H9 (cell line): ENCODE measurements at regions not wholly inside any gene's neighbourhood (a gene's known extent, or its start where the extent isn't known, plus 50 kb on each side); places are given as distances from the start of the nearest gene placed in this dataset.

ENCODE experiments used
- DNase-seq: peaks from one replicate; pipeline ENCODE4 v3.0.0-alpha.2; 2017
- H2AFZ ChIP-seq: one replicate; pipeline ENCODE4 v1.6.1; 2013; ENCODE audit warnings: mild to moderate bottlenecking, low read length, control low read depth, moderate library complexity
- H2AK5ac ChIP-seq: 2 replicates; pipeline ENCODE4 v1.6.1; 2013; ENCODE audit warnings: low read length, control low read depth, mixed read lengths; ENCODE audit not compliant: insufficient read length
- H2BK120ac ChIP-seq: one replicate; pipeline ENCODE4 v1.6.1; 2013; ENCODE audit warnings: low read depth, mild to moderate bottlenecking, low read length, control low read depth, inconsistent platforms; ENCODE audit not compliant: poor library complexity, severe bottlenecking
- H2BK12ac ChIP-seq: 2 replicates; pipeline ENCODE4 v1.6.1; 2013; ENCODE audit warnings: low read length, control low read depth, mixed read lengths, low read depth; ENCODE audit not compliant: insufficient read length
- H2BK15ac ChIP-seq: 2 replicates; pipeline ENCODE4 v1.6.1; 2013; ENCODE audit warnings: low read depth, low read length, control low read depth
- H2BK20ac ChIP-seq: one replicate; pipeline ENCODE4 v1.6.1; 2013; ENCODE audit warnings: low read depth, mild to moderate bottlenecking, low read length, control low read depth, inconsistent platforms; ENCODE audit not compliant: poor library complexity, severe bottlenecking
- H2BK5ac ChIP-seq: 2 replicates; pipeline ENCODE4 v1.6.1; 2013; ENCODE audit warnings: low read length, control low read depth, mixed read lengths; ENCODE audit not compliant: insufficient read length
- H3K14ac ChIP-seq: 2 replicates; pipeline ENCODE4 v1.6.1; 2013; ENCODE audit warnings: low read length, control low read depth; ENCODE audit not compliant: insufficient read depth
- H3K18ac ChIP-seq: 2 replicates; pipeline ENCODE4 v1.6.1; 2013; ENCODE audit warnings: low read depth, mild to moderate bottlenecking, mixed read lengths, low read length, control low read depth; ENCODE audit not compliant: insufficient read length
- H3K23ac ChIP-seq: 2 replicates; pipeline ENCODE4 v1.6.1; 2013; ENCODE audit warnings: low read length, control low read depth, mixed read lengths, low read depth; ENCODE audit not compliant: insufficient read length
- H3K23me2 ChIP-seq: 2 replicates; pipeline ENCODE4 v1.6.1; 2013; ENCODE audit warnings: low read depth, mild to moderate bottlenecking, mixed read lengths, low read length, control low read depth; ENCODE audit not compliant: insufficient read length, poor library complexity, severe bottlenecking
- H3K27ac ChIP-seq: 2 replicates; pipeline ENCODE4 v1.5.1; 2013; ENCODE audit warnings: low read length, control low read depth, mixed read lengths, low read depth; ENCODE audit not compliant: insufficient read length
- H3K27me3 ChIP-seq: 2 replicates; pipeline ENCODE4 v1.6.1; 2013; ENCODE audit warnings: low read length, control low read depth, inconsistent platforms; ENCODE audit not compliant: insufficient read depth
- H3K4ac ChIP-seq: 2 replicates; pipeline ENCODE4 v1.6.1; 2013; ENCODE audit warnings: low read depth, mild to moderate bottlenecking, control low read depth, inconsistent platforms, low read length, moderate library complexity
- H3K4me1 ChIP-seq: 2 replicates; pipeline ENCODE4 v1.6.1; 2013; ENCODE audit warnings: low read length, control low read depth, inconsistent platforms; ENCODE audit not compliant: insufficient read depth
- H3K4me2 ChIP-seq: 2 replicates; pipeline ENCODE4 v1.6.1; 2013; ENCODE audit warnings: low read length, control low read depth, mixed read lengths; ENCODE audit not compliant: insufficient read length, insufficient read depth
- H3K56ac ChIP-seq: 2 replicates; pipeline ENCODE4 v1.6.1; 2013; ENCODE audit warnings: low read depth, mild to moderate bottlenecking, mixed read lengths, low read length, control low read depth; ENCODE audit not compliant: insufficient read length
- H3K79me1 ChIP-seq: 2 replicates; pipeline ENCODE4 v1.6.1; 2013; ENCODE audit warnings: low read depth, mild to moderate bottlenecking, moderate library complexity, low read length, control low read depth, inconsistent platforms; ENCODE audit not compliant: insufficient read depth, poor library complexity, severe bottlenecking
- H3K79me2 ChIP-seq: 2 replicates; pipeline ENCODE4 v1.6.1; 2013; ENCODE audit warnings: low read length, control low read depth, inconsistent platforms; ENCODE audit not compliant: insufficient read depth
- H3K9ac ChIP-seq: 2 replicates; pipeline ENCODE4 v1.6.1; 2013; ENCODE audit warnings: low read length, control low read depth, mixed read lengths; ENCODE audit not compliant: insufficient read length; ENCODE audit errors: extremely low read depth
- H3K9me3 ChIP-seq: one replicate; pipeline ENCODE4 v1.6.1; 2013; ENCODE audit warnings: low read depth, low read length, inconsistent platforms; ENCODE audit not compliant: control insufficient read depth
- H3T11ph ChIP-seq: one replicate; pipeline ENCODE4 v1.6.1; 2013; ENCODE audit warnings: mild to moderate bottlenecking, low read length, control low read depth, inconsistent platforms
- H4K20me1 ChIP-seq: one replicate; pipeline ENCODE4 v1.6.1; 2013; ENCODE audit not compliant: control insufficient read depth, insufficient read length, insufficient read depth
- H4K5ac ChIP-seq: 2 replicates; pipeline ENCODE4 v1.6.1; 2013; ENCODE audit warnings: low read depth, mild to moderate bottlenecking, mixed read lengths, low read length, control low read depth; ENCODE audit not compliant: insufficient read length
- H4K8ac ChIP-seq: replicated peaks from 2 replicates; pipeline ENCODE4 v1.6.1; 2013; ENCODE audit warnings: low read length, control low read depth, mixed read lengths, low read depth; ENCODE audit not compliant: insufficient read length
- H4K91ac ChIP-seq: 2 replicates; pipeline ENCODE4 v1.6.1; 2013; ENCODE audit warnings: low read depth, mild to moderate bottlenecking, moderate library complexity, mixed read lengths, low read length, control low read depth; ENCODE audit not compliant: insufficient read length
- H3K27ac Mint-ChIP-seq, 3 experiments: 2 replicates in 2 of 3; 3 replicates in 1 of 3; pipeline ENCODE4 v1.8.0; 2020 to 2021; ENCODE audit warnings: mixed read lengths in 3 of 3, mild to moderate bottlenecking in 1 of 3, moderate library complexity in 1 of 3
- H3K27me3 Mint-ChIP-seq: 2 replicates; pipeline ENCODE4 v1.8.0; 2021; ENCODE audit warnings: low read depth, mild to moderate bottlenecking, moderate library complexity, mixed read lengths
- H3K36me3 Mint-ChIP-seq, 3 experiments: 2 replicates in 2 of 3; 3 replicates in 1 of 3; pipeline ENCODE4 v1.8.0; 2020 to 2021; ENCODE audit warnings: low read depth in 3 of 3, mixed read lengths in 3 of 3; ENCODE audit not compliant: insufficient read depth in 1 of 3
- H3K4me1 Mint-ChIP-seq, 2 experiments: 2 replicates each; pipeline ENCODE4 v1.8.0; 2020; ENCODE audit warnings: mixed read lengths in 2 of 2
- H3K4me3 Mint-ChIP-seq, 2 experiments: 2 replicates in 1 of 2; 3 replicates in 1 of 2; pipeline ENCODE4 v1.8.0; 2020 to 2021; ENCODE audit warnings: mild to moderate bottlenecking in 2 of 2, mixed read lengths in 2 of 2, moderate library complexity in 1 of 2
- H3K9me3 Mint-ChIP-seq, 2 experiments: 2 replicates in 1 of 2; 3 replicates in 1 of 2; pipeline ENCODE4 v1.8.0; 2020; ENCODE audit warnings: mild to moderate bottlenecking in 2 of 2, mixed read lengths in 2 of 2, moderate library complexity in 1 of 2
- TF ChIP-seq, protein P1 (sequence below): fragments of 200-600 bp; sonication (generic); conservative IDR thresholded peaks from 3 replicates; pipeline ENCODE4 v1.8.0; 2021; ENCODE audit warnings: antibody characterized with exemption, mild to moderate bottlenecking

DNA sequence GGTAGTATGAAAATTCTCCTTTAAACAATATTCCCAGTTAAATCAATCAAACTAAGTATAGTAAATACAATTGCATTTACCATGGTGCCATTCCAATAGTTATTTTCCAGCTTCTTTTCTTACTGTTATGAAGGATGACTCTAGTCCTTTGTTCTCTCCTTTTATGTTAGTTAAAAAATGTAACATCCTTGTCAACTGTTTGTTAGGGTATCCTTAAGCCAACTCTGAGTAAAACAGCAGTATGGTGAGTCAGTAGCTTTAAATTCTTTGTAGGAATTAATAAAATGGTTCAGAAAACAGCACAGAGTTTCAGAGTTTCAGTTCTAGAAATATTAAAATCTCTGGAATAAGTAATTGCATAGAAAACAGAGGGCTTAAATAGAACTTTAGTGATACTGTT, 384.4 kb downstream of the MTRR start:
- Histone ChIP-seq H4K5ac (no peak overlapping the region), H2BK120ac (no peak overlapping the region), H3K27ac (no peak overlapping the region), H2AK5ac (no peak overlapping the region), H3K14ac (no peak overlapping the region), H3K9me3 (no peaks in the 10 kb centered on the region), H3K27me3 (no peaks in the 10 kb centered on the region), H3K18ac (no peak overlapping the region), H2BK20ac (no peak overlapping the region), H3K4me1 (no peaks in the 10 kb centered on the region), H2AFZ (no peak overlapping the region), H3K79me1 (no peaks in the 10 kb centered on the region), H4K91ac (no peak overlapping the region), H4K8ac (no peak overlapping the region), H3K56ac (no peak overlapping the region), H3K4me2 (no peak overlapping the region), H3K9ac (no peak overlapping the region), H2BK12ac (no peak overlapping the region), H3K4ac (no peak overlapping the region), H3K79me2 (no peaks in the 10 kb centered on the region), H2BK5ac (no peak overlapping the region), H2BK15ac (no peak overlapping the region), H3T11ph (no peak overlapping the region), H3K23ac (no peak overlapping the region), H3K23me2 (no peaks in the 10 kb centered on the region), H4K20me1 (no peaks in the 10 kb centered on the region)
- Mint-ChIP-seq H3K36me3 (no peaks in the 10 kb centered on the region), H3K4me1 (peaks cover 0 to 6% of the 10 kb centered on the region in 2 experiments; a peak in 2 of 4 replicates), H3K4me3 (no peak overlapping the region), H3K27ac (no peak overlapping the region), H3K27me3 (peaks cover 8% of the 10 kb centered on the region), H3K9me3 (no peaks in the 10 kb centered on the region)
- TF ChIP-seq, protein P1, sequence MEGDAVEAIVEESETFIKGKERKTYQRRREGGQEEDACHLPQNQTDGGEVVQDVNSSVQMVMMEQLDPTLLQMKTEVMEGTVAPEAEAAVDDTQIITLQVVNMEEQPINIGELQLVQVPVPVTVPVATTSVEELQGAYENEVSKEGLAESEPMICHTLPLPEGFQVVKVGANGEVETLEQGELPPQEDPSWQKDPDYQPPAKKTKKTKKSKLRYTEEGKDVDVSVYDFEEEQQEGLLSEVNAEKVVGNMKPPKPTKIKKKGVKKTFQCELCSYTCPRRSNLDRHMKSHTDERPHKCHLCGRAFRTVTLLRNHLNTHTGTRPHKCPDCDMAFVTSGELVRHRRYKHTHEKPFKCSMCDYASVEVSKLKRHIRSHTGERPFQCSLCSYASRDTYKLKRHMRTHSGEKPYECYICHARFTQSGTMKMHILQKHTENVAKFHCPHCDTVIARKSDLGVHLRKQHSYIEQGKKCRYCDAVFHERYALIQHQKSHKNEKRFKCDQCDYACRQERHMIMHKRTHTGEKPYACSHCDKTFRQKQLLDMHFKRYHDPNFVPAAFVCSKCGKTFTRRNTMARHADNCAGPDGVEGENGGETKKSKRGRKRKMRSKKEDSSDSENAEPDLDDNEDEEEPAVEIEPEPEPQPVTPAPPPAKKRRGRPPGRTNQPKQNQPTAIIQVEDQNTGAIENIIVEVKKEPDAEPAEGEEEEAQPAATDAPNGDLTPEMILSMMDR = no peak
- DNase-seq = no peak
